IMR-90 (cell line): ENCODE measurements at regions not wholly inside any gene's neighbourhood (a gene's known extent, or its start where the extent isn't known, plus 50 kb on each side); places are given as distances from the start of the nearest gene placed in this dataset.

Experiments used
- FOS ChIP-seq: fragments of 150-350 bp; IDR thresholded peaks from 2 replicates; pipeline ENCODE4 v1.6.1; 2016; ENCODE audit warnings: low read depth, low read length
- MAFK ChIP-seq: IDR thresholded peaks from 2 replicates; pipeline ENCODE4 v1.6.1; 2012; ENCODE audit warnings: low read depth, low read length, improper control_type of control experiment
- MAZ ChIP-seq: IDR thresholded peaks from 2 replicates; pipeline ENCODE4 v1.6.1; 2012; ENCODE audit warnings: low read depth, mild to moderate bottlenecking, low read length, improper control_type of control experiment, moderate library complexity, borderline replicate concordance
- MXI1 ChIP-seq: IDR thresholded peaks from 2 replicates; pipeline ENCODE4 v1.6.1; 2012; ENCODE audit warnings: low read depth, mild to moderate bottlenecking, low read length, moderate library complexity, borderline replicate concordance
- POLR2A ChIP-seq: IDR thresholded peaks from 2 replicates; pipeline ENCODE4 v1.6.1; 2012; ENCODE audit warnings: mild to moderate bottlenecking, low read depth, low read length
- RAD21 ChIP-seq: IDR thresholded peaks from 2 replicates; pipeline ENCODE4 v1.6.1; 2012; ENCODE audit warnings: low read length, improper control_type of control experiment
- RCOR1 ChIP-seq: IDR thresholded peaks from 2 replicates; pipeline ENCODE4 v1.6.1; 2012; ENCODE audit warnings: mild to moderate bottlenecking, low read length, improper control_type of control experiment; ENCODE audit not compliant: insufficient replicate concordance
- SMC3 ChIP-seq: fragments of 150-350 bp; IDR thresholded peaks from 2 replicates; pipeline ENCODE4 v1.6.1; 2016; ENCODE audit warnings: low read depth, mild to moderate bottlenecking, antibody characterized with exemption, low read length, moderate library complexity
- USF2 ChIP-seq: fragments of 150-350 bp; IDR thresholded peaks from 2 replicates; pipeline ENCODE4 v1.6.1; 2017; ENCODE audit warnings: mild to moderate bottlenecking, antibody characterized with exemption, low read length, low read depth
- TF ChIP-seq, protein P1 (sequence below): conservative IDR thresholded peaks from 2 replicates; pipeline ENCODE4 v1.5.1; 2012; ENCODE audit warnings: mild to moderate bottlenecking, low read depth, low read length, improper control_type of control experiment
- TF ChIP-seq, protein P2 (sequence below): fragments of 150-350 bp; IDR thresholded peaks from 2 replicates; pipeline ENCODE4 v1.6.1; 2016; ENCODE audit warnings: low read depth, mild to moderate bottlenecking, low read length, moderate library complexity, borderline replicate concordance

- no peak for TF ChIP-seq POLR2A
- TF ChIP-seq, protein P1, sequence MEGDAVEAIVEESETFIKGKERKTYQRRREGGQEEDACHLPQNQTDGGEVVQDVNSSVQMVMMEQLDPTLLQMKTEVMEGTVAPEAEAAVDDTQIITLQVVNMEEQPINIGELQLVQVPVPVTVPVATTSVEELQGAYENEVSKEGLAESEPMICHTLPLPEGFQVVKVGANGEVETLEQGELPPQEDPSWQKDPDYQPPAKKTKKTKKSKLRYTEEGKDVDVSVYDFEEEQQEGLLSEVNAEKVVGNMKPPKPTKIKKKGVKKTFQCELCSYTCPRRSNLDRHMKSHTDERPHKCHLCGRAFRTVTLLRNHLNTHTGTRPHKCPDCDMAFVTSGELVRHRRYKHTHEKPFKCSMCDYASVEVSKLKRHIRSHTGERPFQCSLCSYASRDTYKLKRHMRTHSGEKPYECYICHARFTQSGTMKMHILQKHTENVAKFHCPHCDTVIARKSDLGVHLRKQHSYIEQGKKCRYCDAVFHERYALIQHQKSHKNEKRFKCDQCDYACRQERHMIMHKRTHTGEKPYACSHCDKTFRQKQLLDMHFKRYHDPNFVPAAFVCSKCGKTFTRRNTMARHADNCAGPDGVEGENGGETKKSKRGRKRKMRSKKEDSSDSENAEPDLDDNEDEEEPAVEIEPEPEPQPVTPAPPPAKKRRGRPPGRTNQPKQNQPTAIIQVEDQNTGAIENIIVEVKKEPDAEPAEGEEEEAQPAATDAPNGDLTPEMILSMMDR, result no peak
- no peak for TF ChIP-seq USF2
- no peak for TF ChIP-seq RAD21
- no peak for TF ChIP-seq FOS
- TF ChIP-seq, protein P2, sequence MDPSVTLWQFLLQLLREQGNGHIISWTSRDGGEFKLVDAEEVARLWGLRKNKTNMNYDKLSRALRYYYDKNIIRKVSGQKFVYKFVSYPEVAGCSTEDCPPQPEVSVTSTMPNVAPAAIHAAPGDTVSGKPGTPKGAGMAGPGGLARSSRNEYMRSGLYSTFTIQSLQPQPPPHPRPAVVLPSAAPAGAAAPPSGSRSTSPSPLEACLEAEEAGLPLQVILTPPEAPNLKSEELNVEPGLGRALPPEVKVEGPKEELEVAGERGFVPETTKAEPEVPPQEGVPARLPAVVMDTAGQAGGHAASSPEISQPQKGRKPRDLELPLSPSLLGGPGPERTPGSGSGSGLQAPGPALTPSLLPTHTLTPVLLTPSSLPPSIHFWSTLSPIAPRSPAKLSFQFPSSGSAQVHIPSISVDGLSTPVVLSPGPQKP, result no peak
- no peak for TF ChIP-seq MAZ
- TF ChIP-seq MXI1, result no peak
- no peak for TF ChIP-seq MAFK
- TF ChIP-seq RCOR1, result no peak
- no peak for TF ChIP-seq SMC3
Observed at GRCh38 chr13:71124230-71124629, 742.8 kb downstream of the DACH1 start.
